MM.1S (cell line): ENCODE measurements at regions not wholly inside any gene's neighbourhood (a gene's known extent, or its start where the extent isn't known, plus 50 kb on each side); places are given as distances from the start of the nearest gene placed in this dataset.

ENCODE experiments used
- DNase-seq: peaks from one replicate; pipeline ENCODE4 v3.0.0-alpha.2; 2015
- H2AFZ ChIP-seq: fragments of 300-600 bp; sonication (generic); 2 replicates; pipeline ENCODE4 v1.6.0; 2016; ENCODE audit warnings: antibody characterized with exemption, low read length
- H3F3A ChIP-seq: fragments of 300-600 bp; sonication (generic); 2 replicates; pipeline ENCODE4 v1.6.1; 2016; ENCODE audit warnings: mild to moderate bottlenecking, antibody characterized with exemption, low read length, moderate library complexity, mixed read lengths; ENCODE audit not compliant: insufficient read depth
- H3K27ac ChIP-seq: fragments of 300-600 bp; sonication (generic); 2 replicates; pipeline ENCODE4 v1.5.1; 2016; ENCODE audit warnings: mild to moderate bottlenecking, low read length
- H3K27me3 ChIP-seq: fragments of 300-600 bp; sonication (generic); replicated peaks from 2 replicates; pipeline ENCODE4 v1.6.0; 2016; ENCODE audit warnings: low read length; ENCODE audit not compliant: insufficient read depth
- H3K36me3 ChIP-seq: fragments of 300-600 bp; sonication (generic); replicated peaks from 2 replicates; pipeline ENCODE4 v1.6.1; 2016; ENCODE audit warnings: mild to moderate bottlenecking, low read length, mixed read lengths; ENCODE audit not compliant: insufficient read depth
- H3K4me1 ChIP-seq: fragments of 300-600 bp; sonication (generic); 2 replicates; pipeline ENCODE4 v1.6.1; 2016; ENCODE audit warnings: low read length, mixed read lengths
- H3K4me2 ChIP-seq: fragments of 300-600 bp; sonication (generic); 2 replicates; pipeline ENCODE4 v1.6.0; 2016; ENCODE audit warnings: low read depth, low read length
- H3K4me3 ChIP-seq: fragments of 300-600 bp; sonication (generic); 2 replicates; pipeline ENCODE4 v1.5.1; 2016; ENCODE audit warnings: low read length, mixed read lengths
- H3K79me2 ChIP-seq: fragments of 300-600 bp; sonication (generic); 2 replicates; pipeline ENCODE4 v1.6.1; 2016; ENCODE audit warnings: mixed run types, low read length, mixed read lengths
- H3K9ac ChIP-seq: fragments of 300-600 bp; sonication (generic); 2 replicates; pipeline ENCODE4 v1.6.1; 2016; ENCODE audit warnings: low read length, mixed read lengths
- H3K9me2 ChIP-seq: fragments of 300-600 bp; sonication (generic); replicated peaks from 2 replicates; pipeline ENCODE4 v1.6.1; 2016; ENCODE audit warnings: mild to moderate bottlenecking, low read length, mixed read lengths; ENCODE audit not compliant: insufficient read depth
- H3K9me3 ChIP-seq: fragments of 300-600 bp; sonication (generic); replicated peaks from 2 replicates; pipeline ENCODE4 v1.6.1; 2016; ENCODE audit warnings: mild to moderate bottlenecking, low read length, mixed read lengths; ENCODE audit not compliant: insufficient read depth
- H4K20me1 ChIP-seq: fragments of 300-600 bp; sonication (generic); 2 replicates; pipeline ENCODE4 v1.6.1; 2016; ENCODE audit warnings: mild to moderate bottlenecking, low read length, moderate library complexity, mixed read lengths; ENCODE audit not compliant: insufficient read depth
- EZH2 ChIP-seq: fragments of 300-600 bp; sonication (generic); optimal IDR thresholded peaks from 2 replicates; pipeline ENCODE3; 2017; ENCODE audit warnings: low read depth, mild to moderate bottlenecking, antibody characterized with exemption, low read length, mixed read lengths
- EZH2phosphoT487 ChIP-seq: fragments of 300-600 bp; sonication (generic); IDR thresholded peaks from 2 replicates; pipeline ENCODE4 v1.6.1; 2018; ENCODE audit warnings: antibody characterized with exemption, low read length
- TF ChIP-seq, protein P1 (sequence below): fragments of 300-600 bp; sonication (generic); IDR thresholded peaks from 2 replicates; pipeline ENCODE4 v1.5.1; 2016; ENCODE audit warnings: antibody characterized with exemption, low read length, mixed read lengths

DNA sequence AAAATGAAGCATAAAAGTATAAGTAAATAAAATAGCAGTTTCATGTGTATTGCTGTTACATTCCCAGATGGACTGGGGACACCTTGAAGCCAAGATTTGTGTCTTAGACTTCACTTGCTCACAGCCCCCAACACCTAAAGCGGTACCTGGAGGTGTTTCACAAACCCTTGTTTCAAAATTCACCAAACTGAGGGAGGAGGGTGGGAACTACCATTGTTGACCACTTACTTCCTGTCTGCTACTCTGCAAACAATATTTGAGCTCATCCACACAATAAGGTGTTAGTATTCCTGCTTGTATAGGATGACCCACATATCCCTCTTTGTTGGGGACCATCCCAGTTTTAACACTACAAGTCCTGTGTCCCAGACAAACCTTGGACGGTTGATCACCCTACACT lies 115.9 kb upstream of the SYT6 start:
- H3F3A ChIP-seq = no peaks in the 10 kb centered on the region
- TF ChIP-seq, protein P1, sequence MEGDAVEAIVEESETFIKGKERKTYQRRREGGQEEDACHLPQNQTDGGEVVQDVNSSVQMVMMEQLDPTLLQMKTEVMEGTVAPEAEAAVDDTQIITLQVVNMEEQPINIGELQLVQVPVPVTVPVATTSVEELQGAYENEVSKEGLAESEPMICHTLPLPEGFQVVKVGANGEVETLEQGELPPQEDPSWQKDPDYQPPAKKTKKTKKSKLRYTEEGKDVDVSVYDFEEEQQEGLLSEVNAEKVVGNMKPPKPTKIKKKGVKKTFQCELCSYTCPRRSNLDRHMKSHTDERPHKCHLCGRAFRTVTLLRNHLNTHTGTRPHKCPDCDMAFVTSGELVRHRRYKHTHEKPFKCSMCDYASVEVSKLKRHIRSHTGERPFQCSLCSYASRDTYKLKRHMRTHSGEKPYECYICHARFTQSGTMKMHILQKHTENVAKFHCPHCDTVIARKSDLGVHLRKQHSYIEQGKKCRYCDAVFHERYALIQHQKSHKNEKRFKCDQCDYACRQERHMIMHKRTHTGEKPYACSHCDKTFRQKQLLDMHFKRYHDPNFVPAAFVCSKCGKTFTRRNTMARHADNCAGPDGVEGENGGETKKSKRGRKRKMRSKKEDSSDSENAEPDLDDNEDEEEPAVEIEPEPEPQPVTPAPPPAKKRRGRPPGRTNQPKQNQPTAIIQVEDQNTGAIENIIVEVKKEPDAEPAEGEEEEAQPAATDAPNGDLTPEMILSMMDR = no peak
- TF ChIP-seq EZH2 = no peak
- no peak overlapping the region for H3K9ac ChIP-seq
- no peaks in the 10 kb centered on the region for H3K79me2 ChIP-seq
- H3K27me3 ChIP-seq = peaks cover 8% of the 10 kb centered on the region
- H3K36me3 ChIP-seq = no peaks in the 10 kb centered on the region
- H3K4me2 ChIP-seq = no peak overlapping the region
- no peak overlapping the region for H2AFZ ChIP-seq
- no peaks in the 10 kb centered on the region for H3K9me2 ChIP-seq
- DNase-seq = no peak
- H3K4me3 ChIP-seq = no peak overlapping the region
- no peaks in the 10 kb centered on the region for H3K4me1 ChIP-seq
- H3K9me3 ChIP-seq = no peaks in the 10 kb centered on the region
- no peaks in the 10 kb centered on the region for H4K20me1 ChIP-seq
- H3K27ac ChIP-seq = no peak overlapping the region

DNA sequence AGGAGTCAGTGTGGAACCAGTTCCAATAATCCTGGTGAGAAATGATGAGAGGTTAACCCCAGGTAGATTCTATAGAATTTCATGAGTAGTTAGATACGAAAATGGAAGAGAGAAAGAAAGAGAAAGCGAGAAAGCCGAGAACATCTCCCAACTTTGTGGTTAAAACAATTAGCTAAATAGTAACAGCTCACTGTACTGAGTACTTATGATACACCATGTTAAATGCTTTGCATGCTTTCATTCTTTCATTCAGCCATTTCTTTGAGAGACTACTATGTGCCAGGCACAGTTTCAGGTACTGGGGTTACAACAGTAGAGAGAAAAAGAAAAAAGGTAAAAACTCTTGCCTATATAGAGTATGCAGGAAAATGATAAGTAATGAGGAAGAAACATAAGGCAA lies 109.7 kb upstream of the SYT6 start:
- Histone ChIP-seq H3K36me3 (no peaks in the 10 kb centered on the region), H3K4me1 (0 out of 2 replicates have a peak, but pooled peaks cover 8% of the 10 kb centered on the region), H4K20me1 (no peaks in the 10 kb centered on the region), H3F3A (0 out of 2 replicates have a peak, but pooled peaks cover 4% of the 10 kb centered on the region), H3K9me2 (no peaks in the 10 kb centered on the region), H3K27me3 (peaks cover 8% of the 10 kb centered on the region), H3K9me3 (no peaks in the 10 kb centered on the region), H2AFZ (no peak overlapping the region), H3K27ac (no peak overlapping the region), H3K9ac (no peak overlapping the region), H3K79me2 (no peaks in the 10 kb centered on the region), H3K4me2 (peak overlapping the region; percentile 45; the same call in 1 of the 2 replicates), H3K4me3 (no peak overlapping the region)
- TF ChIP-seq, protein P1 = no peak
- TF ChIP-seq EZH2phosphoT487 (no peak), EZH2 (no peak)
- DNase-seq = peak; percentile 59

DNA sequence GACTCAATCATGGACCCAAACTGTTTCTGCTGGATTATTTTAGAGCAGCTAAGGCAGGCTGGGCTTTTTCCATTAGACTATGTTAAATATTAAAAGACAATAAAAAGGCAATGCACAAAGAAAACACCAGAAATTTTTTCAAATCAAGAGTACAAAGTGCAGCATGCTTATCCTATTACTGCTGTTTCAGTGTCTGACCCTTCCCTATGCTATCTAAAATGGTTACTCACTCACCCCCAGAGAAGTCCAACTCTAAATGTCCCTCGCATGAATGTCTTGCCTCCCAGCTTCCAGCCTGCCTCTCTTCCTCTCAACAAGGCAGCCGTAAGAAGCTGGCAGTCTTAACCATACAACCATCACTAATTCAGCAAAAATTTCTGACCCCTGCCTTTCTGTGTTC lies 108.7 kb upstream of the SYT6 start:
- no peak for DNase-seq
- Histone ChIP-seq H3K9me2 (no peaks in the 10 kb centered on the region), H3K27me3 (peaks cover 8% of the 10 kb centered on the region), H4K20me1 (no peaks in the 10 kb centered on the region), H3K27ac (no peak overlapping the region), H3K79me2 (no peaks in the 10 kb centered on the region), H3K9me3 (no peaks in the 10 kb centered on the region), H2AFZ (no peak overlapping the region), H3K36me3 (no peaks in the 10 kb centered on the region), H3K9ac (no peak overlapping the region), H3K4me3 (no peak overlapping the region), H3K4me1 (0 out of 2 replicates have a peak, but pooled peaks cover 8% of the 10 kb centered on the region), H3F3A (0 out of 2 replicates have a peak, but pooled peaks cover 4% of the 10 kb centered on the region), H3K4me2 (no peak overlapping the region)
- TF ChIP-seq, protein P1 = no peak
- TF ChIP-seq EZH2phosphoT487 (no peak), EZH2 (no peak)
